ENCODE measurements at regions not wholly inside any gene's neighbourhood (a gene's known extent, or its start where the extent isn't known, plus 50 kb on each side); places are given as distances from the start of the nearest gene placed in this dataset.

DNA sequence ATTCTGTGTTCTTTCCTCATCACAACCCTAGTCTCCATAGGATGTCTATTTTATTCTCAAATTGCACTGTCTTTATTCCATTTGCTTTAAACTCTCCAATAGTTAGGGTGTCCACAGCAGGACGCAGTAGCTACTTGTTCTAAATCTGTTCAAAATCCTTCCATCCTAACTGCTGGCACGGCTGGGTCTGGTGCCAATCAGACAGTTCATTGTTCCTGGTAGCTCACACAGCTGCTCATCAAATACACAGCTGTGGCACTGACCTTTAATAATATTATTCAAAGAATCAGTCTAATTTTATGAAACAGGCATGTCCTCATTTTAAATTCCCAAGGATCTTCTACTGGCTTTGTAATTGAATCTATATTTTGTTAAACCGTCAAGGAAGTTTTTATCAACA lies 59.7 kb upstream of the TMEFF2 start:
- no peaks in the 10 kb centered on the region for H3K79me2 ChIP-seq (ENCODE audit: insufficient read depth, low read length)
- Mint-ChIP-seq H3K36me3 (no peaks in the 10 kb centered on the region), H3K27me3 (ENCODE audit: low read depth in 3 of 3) (no peaks in the 10 kb centered on the region), H3K4me1 (peaks cover 3% of the 10 kb centered on the region), H3K9me3 (peaks cover 0 to 3% (median 0%) of the 10 kb centered on the region in 7 donors), H3K27ac (no peak overlapping the region), H3K4me3 (no peak overlapping the region)
- no peaks in the 10 kb centered on the region for H4K20me1 ChIP-seq (ENCODE audit: insufficient read depth, low read length)
- H3K36me3 ChIP-seq (replicated peaks in 1 of 2; ENCODE audit: control insufficient read depth in 1 of 2, insufficient read depth in 2 of 2, low read length in 2 of 2) = no peaks in the 10 kb centered on the region
- DNase-seq = no peak
- H3K27ac ChIP-seq (ENCODE audit: low read depth in 1 of 2, low read length in 2 of 2) = no peak overlapping the region
- no peaks in the 10 kb centered on the region for H3K9me3 ChIP-seq (replicated peaks in 1 of 2; ENCODE audit: control insufficient read depth in 1 of 2, insufficient read depth in 1 of 2, low read length in 2 of 2)
- TF ChIP-seq, protein P1, sequence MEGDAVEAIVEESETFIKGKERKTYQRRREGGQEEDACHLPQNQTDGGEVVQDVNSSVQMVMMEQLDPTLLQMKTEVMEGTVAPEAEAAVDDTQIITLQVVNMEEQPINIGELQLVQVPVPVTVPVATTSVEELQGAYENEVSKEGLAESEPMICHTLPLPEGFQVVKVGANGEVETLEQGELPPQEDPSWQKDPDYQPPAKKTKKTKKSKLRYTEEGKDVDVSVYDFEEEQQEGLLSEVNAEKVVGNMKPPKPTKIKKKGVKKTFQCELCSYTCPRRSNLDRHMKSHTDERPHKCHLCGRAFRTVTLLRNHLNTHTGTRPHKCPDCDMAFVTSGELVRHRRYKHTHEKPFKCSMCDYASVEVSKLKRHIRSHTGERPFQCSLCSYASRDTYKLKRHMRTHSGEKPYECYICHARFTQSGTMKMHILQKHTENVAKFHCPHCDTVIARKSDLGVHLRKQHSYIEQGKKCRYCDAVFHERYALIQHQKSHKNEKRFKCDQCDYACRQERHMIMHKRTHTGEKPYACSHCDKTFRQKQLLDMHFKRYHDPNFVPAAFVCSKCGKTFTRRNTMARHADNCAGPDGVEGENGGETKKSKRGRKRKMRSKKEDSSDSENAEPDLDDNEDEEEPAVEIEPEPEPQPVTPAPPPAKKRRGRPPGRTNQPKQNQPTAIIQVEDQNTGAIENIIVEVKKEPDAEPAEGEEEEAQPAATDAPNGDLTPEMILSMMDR (IDR thresholded peaks at IDR 0.05) = no peak
- intact Hi-C loops (cut with micrococcal nuclease) = no loop called here
- 90% methylated on average over 2 of the region's 3 CpGs for WGBS (ENCODE audit: insufficient coverage)
- H2AFZ ChIP-seq (ENCODE audit: insufficient read depth, low read depth, low read length, poor library complexity, severe bottlenecking) = no peak overlapping the region
- no peak overlapping the region for H3K9ac ChIP-seq (ENCODE audit: insufficient read depth, low read length, poor library complexity, severe bottlenecking)
- no peaks in the 10 kb centered on the region for H3K4me1 ChIP-seq (ENCODE audit: control insufficient read depth in 1 of 2, insufficient read depth in 2 of 2, low read length in 2 of 2)
- H3K4me2 ChIP-seq (replicated peaks; ENCODE audit: extremely low read depth, low read length, poor library complexity, severe bottlenecking) = no peak overlapping the region
- no peaks in the 10 kb centered on the region for H3K27me3 ChIP-seq (ENCODE audit: control insufficient read depth in 2 of 2, insufficient read depth in 2 of 2, low read length in 2 of 2)
- H3K4me3 ChIP-seq (replicated peaks in 1 of 3; ENCODE audit: low read depth in 2 of 3, low read length in 3 of 3) = no peak overlapping the region

DNA sequence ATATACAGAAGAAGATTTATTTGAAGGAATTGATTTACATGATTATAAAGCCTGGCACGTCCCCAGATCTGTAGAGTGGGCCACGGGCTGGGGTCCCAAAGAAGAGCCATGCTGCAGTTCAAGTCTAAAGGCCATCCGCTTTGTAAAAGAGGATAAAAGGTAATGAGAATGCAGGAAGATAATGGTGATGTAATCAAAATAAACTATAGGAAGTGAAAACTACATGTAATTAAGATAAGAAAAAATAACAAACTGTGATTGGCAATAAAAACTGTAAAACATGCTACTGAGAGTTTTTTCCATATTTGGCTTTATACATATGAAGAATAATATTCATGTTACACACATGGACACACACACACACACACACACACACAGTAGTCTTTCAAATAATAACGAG lies 59.0 kb upstream of the TMEFF2 start:
- Histone ChIP-seq H3K4me1 (ENCODE audit: control insufficient read depth in 1 of 2, insufficient read depth in 2 of 2, low read length in 2 of 2) (no peaks in the 10 kb centered on the region), H4K20me1 (ENCODE audit: insufficient read depth, low read length) (no peaks in the 10 kb centered on the region), H3K9ac (ENCODE audit: insufficient read depth, low read length, poor library complexity, severe bottlenecking) (no peak overlapping the region), H3K4me3 (replicated peaks in 1 of 3; ENCODE audit: low read depth in 2 of 3, low read length in 3 of 3) (no peak overlapping the region), H3K27ac (ENCODE audit: low read depth in 1 of 2, low read length in 2 of 2) (no peak overlapping the region), H3K27me3 (ENCODE audit: control insufficient read depth in 2 of 2, insufficient read depth in 2 of 2, low read length in 2 of 2) (no peaks in the 10 kb centered on the region), H2AFZ (ENCODE audit: insufficient read depth, low read depth, low read length, poor library complexity, severe bottlenecking) (no peak overlapping the region), H3K4me2 (replicated peaks; ENCODE audit: extremely low read depth, low read length, poor library complexity, severe bottlenecking) (no peak overlapping the region), H3K9me3 (replicated peaks in 1 of 2; ENCODE audit: control insufficient read depth in 1 of 2, insufficient read depth in 1 of 2, low read length in 2 of 2) (no peaks in the 10 kb centered on the region), H3K79me2 (ENCODE audit: insufficient read depth, low read length) (no peaks in the 10 kb centered on the region), H3K36me3 (replicated peaks in 1 of 2; ENCODE audit: control insufficient read depth in 1 of 2, insufficient read depth in 2 of 2, low read length in 2 of 2) (no peaks in the 10 kb centered on the region)
- H3K4me3 Mint-ChIP-seq = no peak overlapping the region
- WGBS (ENCODE audit: insufficient coverage) = no CpG with 5 or more reads among the region's 4 CpGs
- TF ChIP-seq, protein P1 (IDR thresholded peaks at IDR 0.05) = no peak
- H3K27ac Mint-ChIP-seq = no peak overlapping the region
- H3K9me3 Mint-ChIP-seq = peaks cover 0 to 3% (median 0%) of the 10 kb centered on the region in 7 donors
- H3K4me1 Mint-ChIP-seq = no peaks in the 10 kb centered on the region
- H3K36me3 Mint-ChIP-seq = no peaks in the 10 kb centered on the region
- no peak for DNase-seq
- intact Hi-C loops (cut with micrococcal nuclease) = no loop called here
- no peaks in the 10 kb centered on the region for H3K27me3 Mint-ChIP-seq (ENCODE audit: low read depth in 3 of 3)

Data from CD14-positive monocyte (primary cell).